Activated naive CD4-positive, alpha-beta T cell treated with anti-CD3 and anti-CD28 coated beads, Interleukin-2, amount 50 U/mL, for 72 hours (primary cell): ENCODE measurements at regions not wholly inside any gene's neighbourhood (a gene's known extent, or its start where the extent isn't known, plus 50 kb on each side); places are given as distances from the start of the nearest gene placed in this dataset.
"Not testable (repeated sequence)": the region's sequence is repeated elsewhere in the genome, so short reads cannot be mapped to it uniquely, and the experiment has no call there.

Experiments used
- ATAC-seq, 2 donors: fragments of 150-1000 bp; cut with Tn5 transposase; 2 replicates each; pipeline ENCODE4 v1.10.0; 2021; ENCODE audit warnings: mild to moderate bottlenecking in 2 of 2, moderate library complexity in 2 of 2
- DNase-seq, 2 donors: peaks; one replicate each; pipeline ENCODE4 v3.0.0; 2021 to 2022; ENCODE audit warnings: low spot score in 2 of 2
- H3K27ac Mint-ChIP-seq, 2 donors: one replicate each; pipeline ENCODE4 v1.8.0; 2022; ENCODE audit warnings: mild to moderate bottlenecking in 2 of 2, mixed read lengths in 2 of 2
- H3K36me3 Mint-ChIP-seq, 2 donors: one replicate each; pipeline ENCODE4 v1.8.0; 2022; ENCODE audit warnings: mixed read lengths in 2 of 2
- H3K9me3 Mint-ChIP-seq, 2 donors: one replicate each; pipeline ENCODE4 v1.8.0; 2022; ENCODE audit warnings: mixed read lengths in 2 of 2

GRCh38 chr7:69256634-69257081 is 341.6 kb upstream of the AUTS2 start:
- H3K27ac Mint-ChIP-seq: no peak overlapping the region
- no peak for DNase-seq
- H3K36me3 Mint-ChIP-seq: peaks cover 0 to 7% of the 10 kb centered on the region in 2 donors
- H3K9me3 Mint-ChIP-seq: peaks cover 21 to 28% of the 10 kb centered on the region in 2 donors
- ATAC-seq: no peak

- no peak for ATAC-seq
- H3K9me3 Mint-ChIP-seq: peaks cover 20 to 27% of the 10 kb centered on the region in 2 donors
Observed at GRCh38 chr7:69257592-69257991, 340.7 kb upstream of the AUTS2 start.

GRCh38 chr7:69259445-69259844 is 338.8 kb upstream of the AUTS2 start:
- DNase-seq (no peak), ATAC-seq (no peak)
- peaks cover 14 to 20% of the 10 kb centered on the region in 2 donors for H3K9me3 Mint-ChIP-seq
- peaks cover 0 to 7% of the 10 kb centered on the region in 2 donors for H3K36me3 Mint-ChIP-seq
- H3K27ac Mint-ChIP-seq: no peak overlapping the region

More at GRCh38 chr7:69257592-69257991, 340.7 kb upstream of the AUTS2 start:
- H3K36me3 Mint-ChIP-seq: peaks cover 0 to 7% of the 10 kb centered on the region in 2 donors
- no peak for DNase-seq
- H3K27ac Mint-ChIP-seq: no peak overlapping the region

- Mint-ChIP-seq H3K27ac (no peak overlapping the region), H3K9me3 (peaks cover 8 to 14% of the 10 kb centered on the region in 2 donors), H3K36me3 (peaks cover 0 to 7% of the 10 kb centered on the region in 2 donors)
- ATAC-seq: no peak
- no peak for DNase-seq
Observed at GRCh38 chr7:69260023-69260422, 338.3 kb upstream of the AUTS2 start.

GRCh38 chr7:69263550-69263949 is 334.7 kb upstream of the AUTS2 start:
- ATAC-seq (no peak), DNase-seq (no peak)
- Mint-ChIP-seq H3K27ac (no peak overlapping the region), H3K9me3 (peaks cover 6% of the 10 kb centered on the region in 2 donors), H3K36me3 (no peaks in the 10 kb centered on the region)

DNA sequence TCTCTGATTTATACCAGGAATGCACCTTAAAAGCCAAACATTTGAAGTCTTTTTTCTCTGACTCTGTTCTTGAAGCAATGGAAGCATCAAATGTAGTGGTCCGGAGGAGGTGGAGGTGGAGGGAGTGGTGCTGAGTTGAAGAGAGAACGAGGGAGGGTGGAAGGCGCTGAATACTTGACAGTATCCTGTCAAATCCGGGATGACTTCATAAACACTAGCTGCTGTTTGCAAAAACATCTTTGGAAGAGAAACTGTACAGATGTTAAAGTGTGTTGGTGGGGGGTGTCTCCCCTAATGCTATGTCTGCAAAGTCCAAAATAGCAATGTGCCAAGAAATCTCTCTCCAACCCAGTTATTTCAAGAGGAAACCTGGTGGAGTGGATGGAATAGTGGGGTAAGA is 328.5 kb upstream of the AUTS2 start:
- peaks cover 13 to 15% of the 10 kb centered on the region in 2 donors for H3K9me3 Mint-ChIP-seq

DNA sequence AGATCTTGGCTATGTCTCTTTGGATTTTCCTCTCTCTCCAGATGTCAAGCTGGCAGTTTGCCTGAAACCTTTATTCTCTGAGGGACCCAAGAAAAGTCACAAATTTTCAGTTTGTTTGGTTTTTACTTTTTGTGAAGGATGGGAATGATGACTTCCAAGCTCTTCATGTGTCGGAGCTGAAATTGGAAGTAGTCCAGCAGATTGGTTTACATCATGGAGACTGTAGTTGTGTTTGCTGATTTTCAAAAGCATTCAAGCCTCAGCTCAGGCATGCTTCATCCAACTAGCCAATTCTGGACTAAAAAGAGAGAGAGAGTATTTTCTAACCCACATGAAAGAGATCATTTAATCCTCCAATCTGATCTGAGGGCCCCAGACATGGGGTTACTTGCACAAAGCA is 326.2 kb upstream of the AUTS2 start:
- ATAC-seq: no peak

More for the DNA sequence above, 328.5 kb upstream of the AUTS2 start:
- H3K36me3 Mint-ChIP-seq: no peaks in the 10 kb centered on the region
- H3K27ac Mint-ChIP-seq: no peak overlapping the region
- ATAC-seq: no peak
- no peak for DNase-seq

DNA sequence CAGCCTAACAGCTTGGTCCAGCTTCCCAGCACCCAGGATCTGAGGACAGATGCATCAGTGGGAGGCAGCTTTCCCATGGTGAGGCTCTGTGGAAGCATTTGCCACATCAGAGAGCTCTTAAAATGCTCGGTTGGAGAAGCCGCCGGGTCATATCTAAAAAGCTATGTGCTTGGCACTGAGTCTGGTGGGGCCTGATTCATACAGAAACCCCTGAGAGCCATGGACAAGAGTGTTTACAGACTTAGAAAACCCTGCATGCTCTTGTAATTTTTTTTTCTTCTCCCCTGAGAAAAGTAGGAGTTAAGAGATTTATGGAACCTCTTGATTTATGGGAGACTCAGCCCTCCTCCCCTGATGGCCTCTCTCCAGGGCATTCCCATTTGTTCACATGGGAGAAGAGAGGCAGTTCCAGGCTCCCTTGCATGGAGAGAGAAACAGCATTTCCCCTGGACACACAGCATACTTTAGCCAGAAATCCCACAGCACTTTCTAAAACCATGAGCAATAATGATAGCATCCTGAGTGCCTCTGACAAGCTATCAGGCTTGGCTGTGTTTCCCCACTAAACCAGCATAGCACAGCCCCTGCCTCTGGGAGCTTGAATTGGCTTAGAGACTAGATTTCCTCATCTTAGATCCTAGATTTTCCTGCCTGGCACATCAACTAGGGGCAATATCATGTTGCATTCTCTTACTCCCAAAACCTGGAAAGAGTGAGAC is 322.1 kb upstream of the AUTS2 start:
- DNase-seq (no peak), ATAC-seq (no peak)
- Mint-ChIP-seq H3K9me3 (peaks cover 14 to 17% of the 10 kb centered on the region in 2 donors), H3K36me3 (no peaks in the 10 kb centered on the region), H3K27ac (no peak overlapping the region)

More for the DNA sequence above, 326.2 kb upstream of the AUTS2 start:
- no peaks in the 10 kb centered on the region for H3K36me3 Mint-ChIP-seq
- H3K9me3 Mint-ChIP-seq: peaks cover 13 to 15% of the 10 kb centered on the region in 2 donors
- no peak overlapping the region for H3K27ac Mint-ChIP-seq
- no peak for DNase-seq

GRCh38 chr7:69277366-69277765 is 320.9 kb upstream of the AUTS2 start:
- DNase-seq (no peak), ATAC-seq (no peak)
- Mint-ChIP-seq H3K9me3 (peaks cover 14 to 19% of the 10 kb centered on the region in 2 donors), H3K27ac (no peak overlapping the region), H3K36me3 (no peaks in the 10 kb centered on the region)

- DNase-seq (no peak), ATAC-seq (no peak)
- peaks cover 0 to 16% of the 10 kb centered on the region in 2 donors for H3K36me3 Mint-ChIP-seq
- peaks cover 32 to 38% of the 10 kb centered on the region in 2 donors for H3K9me3 Mint-ChIP-seq
- no peak overlapping the region for H3K27ac Mint-ChIP-seq
Observed at GRCh38 chr7:69282946-69283345, 315.3 kb upstream of the AUTS2 start.

- ATAC-seq: no peak
- no peak for DNase-seq
- Mint-ChIP-seq H3K9me3 (peaks cover 28 to 38% of the 10 kb centered on the region in 2 donors), H3K36me3 (peaks cover 0 to 16% of the 10 kb centered on the region in 2 donors), H3K27ac (no peak overlapping the region)
Observed at GRCh38 chr7:69283421-69283820, 314.9 kb upstream of the AUTS2 start.

DNA sequence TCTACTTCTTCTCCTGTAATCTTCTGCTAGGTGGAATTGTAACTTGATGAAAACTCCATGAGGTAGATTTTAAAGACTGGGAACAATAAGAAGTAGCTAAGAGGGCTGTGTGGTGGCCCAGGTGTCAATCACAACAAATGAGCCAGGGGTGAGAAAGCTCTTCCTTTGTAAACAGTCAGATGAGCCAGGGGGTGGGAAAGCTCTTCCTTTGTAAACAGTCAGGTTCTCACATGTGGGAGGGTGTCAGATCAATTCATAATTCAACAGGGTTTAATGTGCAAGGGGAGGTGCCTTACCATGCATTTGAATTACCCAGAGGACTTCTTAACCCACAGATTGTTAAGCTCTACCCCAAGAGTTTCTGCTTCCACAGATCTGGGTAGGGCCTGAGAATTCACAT is 312.4 kb upstream of the AUTS2 start:
- Mint-ChIP-seq H3K36me3 (peaks cover 0 to 16% of the 10 kb centered on the region in 2 donors), H3K9me3 (peaks cover 25 to 28% of the 10 kb centered on the region in 2 donors), H3K27ac (no peak overlapping the region)
- DNase-seq (no peak), ATAC-seq (no peak)

- Mint-ChIP-seq H3K9me3 (peaks cover 5 to 8% of the 10 kb centered on the region in 2 donors), H3K27ac (no peak overlapping the region), H3K36me3 (peaks cover 0 to 10% of the 10 kb centered on the region in 2 donors)
- no peak for ATAC-seq
- DNase-seq: no peak
Observed at GRCh38 chr7:69295977-69296376, 302.3 kb upstream of the AUTS2 start.

DNA sequence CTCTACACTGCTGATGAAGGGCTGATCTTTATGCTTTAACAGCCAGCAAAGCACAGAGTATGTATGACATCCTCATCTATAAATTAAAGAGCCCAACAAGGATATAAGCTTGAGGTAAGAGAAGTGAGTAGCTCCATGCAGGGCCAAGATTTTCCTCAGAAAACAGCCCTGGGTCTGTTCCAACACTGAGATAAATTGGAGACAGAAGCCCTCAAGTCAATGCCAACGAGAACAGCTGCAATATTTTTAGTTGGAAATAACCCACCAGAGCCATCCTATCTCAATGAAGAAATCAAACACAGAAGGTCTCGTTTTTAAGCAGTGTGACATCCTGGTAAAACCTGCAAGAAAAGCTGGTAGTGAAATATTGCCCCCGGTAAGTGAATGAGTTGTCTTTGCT is 297.0 kb upstream of the AUTS2 start:
- no peak for ATAC-seq
- H3K36me3 Mint-ChIP-seq: peaks cover 0 to 10% of the 10 kb centered on the region in 2 donors
- no peak overlapping the region for H3K27ac Mint-ChIP-seq
- peaks cover 5 to 13% of the 10 kb centered on the region in 2 donors for H3K9me3 Mint-ChIP-seq
- no peak for DNase-seq

DNA sequence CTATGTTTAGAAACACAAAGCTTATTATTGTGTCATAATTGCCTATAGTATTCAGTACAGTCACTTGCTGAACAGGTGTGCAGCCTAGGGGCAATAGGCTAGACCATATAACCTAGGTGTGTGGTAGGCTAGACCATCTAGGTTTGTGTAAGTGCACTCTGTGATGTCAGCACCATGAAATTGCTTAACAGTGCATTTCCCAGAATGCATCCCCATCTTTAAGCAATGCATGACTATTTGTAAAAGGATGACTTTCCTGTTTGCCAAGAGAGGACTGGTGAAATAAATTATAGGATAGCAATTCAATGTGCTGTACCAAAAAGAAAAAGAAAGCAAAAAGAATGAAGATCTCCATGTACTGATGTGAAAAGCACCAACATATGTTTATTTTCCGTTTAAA is 288.7 kb upstream of the AUTS2 start:
- peaks cover 0 to 12% of the 10 kb centered on the region in 2 donors for H3K9me3 Mint-ChIP-seq

DNA sequence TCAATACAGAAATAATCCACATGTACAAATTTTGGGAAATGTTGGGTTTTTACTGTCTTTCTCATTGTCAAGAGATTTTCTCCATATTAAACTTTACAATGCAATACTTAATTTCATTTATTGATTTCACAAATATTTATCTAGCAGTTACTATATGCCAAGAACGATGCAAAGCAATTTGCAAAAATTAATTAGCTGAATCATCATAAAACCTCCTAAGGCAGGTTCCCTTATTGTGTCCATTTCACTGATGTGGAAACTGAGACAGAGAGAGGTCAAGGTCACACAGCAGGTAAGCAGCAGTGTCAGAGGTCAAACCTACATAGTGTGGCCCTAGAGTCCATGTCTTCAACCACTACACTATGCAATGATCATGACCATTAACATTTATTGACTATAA is 286.8 kb upstream of the AUTS2 start:
- peaks cover 0 to 5% of the 10 kb centered on the region in 2 donors for H3K36me3 Mint-ChIP-seq
- DNase-seq: no peak
- ATAC-seq: no peak
- H3K9me3 Mint-ChIP-seq: peaks cover 7 to 12% of the 10 kb centered on the region in 2 donors
- H3K27ac Mint-ChIP-seq: no peak overlapping the region

More for the DNA sequence above, 288.7 kb upstream of the AUTS2 start:
- peaks cover 0 to 5% of the 10 kb centered on the region in 2 donors for H3K36me3 Mint-ChIP-seq
- ATAC-seq (no peak), DNase-seq (no peak)
- H3K27ac Mint-ChIP-seq: no peak overlapping the region

DNA sequence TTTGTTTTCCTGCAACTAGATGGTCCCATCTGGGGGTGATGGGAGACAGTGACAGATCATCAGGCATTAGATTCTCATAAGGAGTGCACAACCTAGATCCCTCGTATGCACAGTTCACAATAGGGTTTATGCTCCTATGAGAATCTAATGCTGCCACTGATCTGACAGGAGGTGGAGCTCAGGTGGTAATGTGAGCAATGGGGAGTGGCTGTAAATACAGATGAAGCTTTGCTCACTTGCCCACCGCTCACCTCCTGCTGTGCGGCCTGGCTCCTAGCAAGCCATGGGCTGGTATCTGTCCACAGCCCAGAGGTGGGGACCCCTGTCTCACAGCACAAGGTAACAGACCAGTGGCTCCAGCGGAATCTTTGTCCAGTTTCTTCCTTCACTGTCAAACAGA is 284.4 kb upstream of the AUTS2 start:
- not testable (repeated sequence) for H3K36me3 Mint-ChIP-seq, H3K27ac Mint-ChIP-seq, ATAC-seq, DNase-seq
- peaks cover 10 to 20% of the 10 kb centered on the region in 2 donors for H3K9me3 Mint-ChIP-seq

DNA sequence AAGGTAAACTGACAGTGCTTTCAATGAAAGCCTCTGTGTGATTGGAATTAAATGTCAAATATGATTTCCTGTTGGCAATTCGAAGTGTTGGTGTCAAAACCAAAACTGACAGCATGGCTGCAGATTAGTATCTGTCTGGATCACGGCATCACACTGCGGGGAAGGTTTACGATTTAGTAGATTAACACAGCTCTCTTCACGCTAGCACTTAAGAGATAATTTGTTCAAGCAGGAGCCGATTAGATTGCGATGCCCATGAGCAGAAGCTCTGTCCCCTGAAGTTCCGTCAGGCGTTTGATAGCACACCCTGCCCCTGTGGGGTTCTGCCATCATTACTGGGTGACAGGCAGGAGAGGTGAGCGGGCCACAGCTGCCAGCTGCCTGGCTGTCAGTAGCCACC is 279.5 kb upstream of the AUTS2 start:
- Mint-ChIP-seq H3K9me3 (peaks cover 7 to 20% of the 10 kb centered on the region in 2 donors), H3K27ac (no peak overlapping the region), H3K36me3 (peaks cover 0 to 10% of the 10 kb centered on the region in 2 donors)
- DNase-seq: no peak
- no peak for ATAC-seq
